SIG-M5 treated with dmso at 0.1 percent for 504 hours (cell line): ENCODE measurements at regions not wholly inside any gene's neighbourhood (a gene's known extent, or its start where the extent isn't known, plus 50 kb on each side); places are given as distances from the start of the nearest gene placed in this dataset.
"Not testable (repeated sequence)": the region's sequence is repeated elsewhere in the genome, so short reads cannot be mapped to it uniquely, and the experiment has no call there.

Source experiments
- DNase-seq: peaks from one replicate; lab custom pipeline; 2025; ENCODE audit not compliant: unreplicated experiment; lab: John Stamatoyannopoulos, UW

- DNase-seq, result peak; percentile 97
Measured at GRCh38 chr1:148318123-148318903, 164.8 kb downstream of the PPIAL4G start.

GRCh38 chr1:148317288-148317985, 165.4 kb upstream of the NBPF11 start:
- DNase-seq, result no peak

DNA sequence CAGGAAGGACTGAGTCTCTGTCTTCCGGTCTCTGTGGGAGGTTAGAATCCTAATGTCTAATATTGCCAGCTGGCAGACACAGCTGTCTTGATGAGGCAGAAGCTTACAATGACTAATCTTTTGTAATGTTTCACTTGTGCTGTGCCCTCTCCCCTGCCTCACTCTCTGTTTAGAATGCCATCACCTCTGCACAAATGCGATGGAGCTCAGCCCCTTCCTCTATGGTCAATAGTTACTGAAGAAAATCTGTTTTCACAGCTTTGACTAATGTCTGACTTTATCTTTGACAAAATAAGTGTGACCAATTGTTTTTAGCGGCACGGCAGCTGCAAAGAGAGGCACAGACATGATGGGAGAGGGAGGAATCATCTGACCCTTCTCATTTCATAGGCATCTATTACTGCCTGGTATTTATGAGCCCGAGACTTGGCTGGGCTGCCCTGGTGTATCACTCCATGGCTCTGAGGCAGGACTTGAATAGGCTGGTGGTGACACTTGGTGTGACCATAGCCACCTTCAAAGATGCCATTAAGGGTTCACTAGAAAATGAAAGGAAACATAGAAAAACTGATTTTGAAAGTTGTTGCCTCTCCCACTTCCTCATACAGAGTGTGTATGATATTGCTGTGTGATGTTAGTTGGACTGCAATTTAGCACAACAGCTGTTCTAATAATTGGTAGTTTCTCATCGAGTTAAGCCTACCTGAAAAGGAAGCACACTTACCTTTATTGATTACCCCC, 163.2 kb upstream of the NBPF11 start:
- DNase-seq, result peak; percentile 26

DNA sequence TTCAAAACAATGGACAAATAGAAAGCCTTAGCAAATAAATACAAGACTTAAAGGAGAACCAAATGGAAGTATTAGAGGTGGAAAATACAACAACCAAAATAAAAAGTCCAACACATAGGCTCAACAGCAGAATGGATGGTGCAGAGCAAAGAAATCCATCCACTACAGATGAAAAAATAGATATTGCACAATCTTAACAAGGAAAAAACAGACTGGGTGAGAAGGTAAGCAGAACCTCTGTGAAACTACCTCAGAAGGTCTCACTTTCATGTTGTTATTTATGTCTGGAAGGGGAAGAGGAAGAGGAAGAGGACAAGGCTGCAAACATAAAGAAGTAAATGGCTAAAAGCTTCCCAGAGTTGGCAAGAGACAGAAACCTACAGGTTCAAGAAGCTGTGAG, 158.7 kb upstream of the NBPF11 start:
- no peak for DNase-seq

DNA sequence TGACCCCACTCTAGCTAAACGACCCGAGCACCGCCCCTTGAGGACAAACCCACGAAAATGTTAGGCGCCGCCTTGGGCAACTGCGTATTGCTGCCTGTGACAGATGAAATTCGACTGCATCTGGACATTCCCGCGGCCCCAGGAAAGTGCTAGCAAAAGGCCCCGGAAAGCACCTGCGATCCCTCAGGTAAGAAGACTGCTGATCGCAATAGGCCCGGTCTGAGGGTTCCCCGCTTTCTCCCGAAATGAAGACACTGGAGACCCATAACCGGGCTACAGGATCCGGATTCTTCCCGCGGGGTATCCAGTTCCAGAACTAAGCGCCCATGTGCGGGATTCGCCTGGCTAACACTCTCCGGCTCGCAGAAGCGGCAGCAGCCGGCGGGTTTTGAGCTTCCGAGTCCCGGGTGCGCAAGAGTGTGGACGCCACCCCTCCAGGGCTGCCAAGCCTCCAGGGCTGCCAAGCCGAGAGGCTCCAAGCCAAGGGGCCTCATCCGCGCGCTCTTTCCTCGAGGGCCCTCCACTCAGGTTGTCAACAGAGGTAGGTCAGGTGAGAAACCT, 157.9 kb upstream of the NBPF11 start:
- DNase-seq, result no peak

GRCh38 chr1:148308832-148309458, 156.9 kb upstream of the NBPF11 start:
- no peak for DNase-seq

DNA sequence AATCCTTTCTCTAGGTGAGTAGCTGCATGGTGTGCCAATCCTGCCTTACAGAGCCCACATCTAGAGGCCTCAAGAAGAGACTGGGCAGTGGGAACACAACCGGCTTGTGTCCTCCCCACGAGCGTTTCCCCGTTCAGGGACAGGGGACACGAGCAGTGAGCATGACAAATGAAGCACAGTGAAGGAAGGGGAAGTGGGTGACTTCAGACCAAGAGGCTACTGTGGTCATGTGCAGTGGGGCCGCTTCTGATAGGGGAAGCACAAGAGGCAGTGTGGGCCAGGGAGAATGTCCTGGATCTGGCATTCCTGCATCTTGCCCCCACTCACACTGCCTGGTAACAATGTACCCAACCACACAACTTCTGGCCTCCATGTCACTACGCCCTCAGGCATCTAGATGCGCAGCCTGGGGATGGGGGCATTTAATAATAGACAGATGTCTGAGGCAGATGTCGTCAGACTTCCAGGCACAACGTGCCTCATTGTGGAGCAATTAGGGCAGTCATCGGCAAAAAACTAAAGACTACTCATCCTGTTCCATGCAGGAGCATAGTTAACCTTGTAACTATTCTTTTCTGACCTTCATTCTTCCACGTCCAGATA, 155.6 kb upstream of the NBPF11 start:
- peak; percentile 30 for DNase-seq

GRCh38 chr1:148304935-148305334, 152.9 kb upstream of the NBPF11 start:
- not testable (repeated sequence) for DNase-seq

DNA sequence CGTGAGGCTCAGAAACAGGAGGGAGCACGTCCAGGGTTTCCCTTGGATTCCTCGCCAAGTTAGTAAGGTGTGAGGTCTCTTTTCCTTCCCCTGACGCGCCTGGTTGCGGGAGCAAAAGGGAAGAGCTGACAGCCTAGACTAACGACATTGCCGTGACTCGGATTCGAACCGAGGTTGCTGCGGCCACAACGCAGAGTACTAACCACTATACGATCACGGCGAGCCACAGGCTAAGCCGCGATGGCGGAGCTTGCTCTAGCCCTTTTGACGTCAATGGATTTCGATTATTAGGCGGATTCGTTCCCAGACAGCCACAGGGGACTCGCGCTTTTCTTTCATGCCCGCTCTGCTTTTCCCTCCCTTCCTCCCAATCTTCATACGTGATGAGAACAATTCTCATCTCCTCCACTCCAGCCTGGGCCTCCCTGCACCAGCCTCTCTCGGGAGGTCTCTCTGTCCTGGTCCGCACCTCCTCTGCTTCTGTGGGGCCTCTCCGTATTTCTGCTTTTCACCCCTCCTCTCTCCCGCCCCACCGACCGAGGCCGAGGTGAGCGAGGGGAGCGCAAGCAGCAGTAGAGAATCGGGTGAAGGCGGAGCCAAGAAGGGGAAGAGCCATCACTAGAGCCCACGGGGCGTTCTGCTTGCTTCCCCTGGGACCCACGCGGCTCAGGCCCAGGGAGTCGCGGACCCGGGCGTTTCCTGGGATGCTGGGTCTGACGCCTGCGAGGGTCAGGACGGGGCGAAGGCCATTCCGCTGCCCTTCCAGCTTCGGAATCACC, 150.7 kb upstream of the NBPF11 start:
- DNase-seq, result not testable (repeated sequence)

DNA sequence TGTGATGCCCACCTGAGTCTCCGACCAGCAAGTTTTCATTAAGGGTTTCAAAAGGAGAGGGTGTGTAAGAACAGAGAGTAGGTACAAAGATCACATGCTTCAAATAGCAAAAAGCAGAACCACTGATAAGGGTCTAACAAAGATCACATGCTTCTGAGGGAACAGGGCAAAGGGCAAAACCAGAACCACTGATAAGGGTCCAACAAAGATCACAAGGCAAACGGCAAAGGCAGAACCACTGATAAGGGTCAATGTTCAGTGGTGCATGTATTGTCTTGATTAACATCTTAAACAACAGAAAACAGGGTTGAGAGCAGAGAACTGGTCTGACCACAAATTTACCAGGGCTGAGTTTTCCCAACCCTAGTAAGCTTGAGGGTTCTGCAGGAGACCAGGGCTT, 145.8 kb upstream of the NBPF11 start:
- DNase-seq, result not testable (repeated sequence)

DNA sequence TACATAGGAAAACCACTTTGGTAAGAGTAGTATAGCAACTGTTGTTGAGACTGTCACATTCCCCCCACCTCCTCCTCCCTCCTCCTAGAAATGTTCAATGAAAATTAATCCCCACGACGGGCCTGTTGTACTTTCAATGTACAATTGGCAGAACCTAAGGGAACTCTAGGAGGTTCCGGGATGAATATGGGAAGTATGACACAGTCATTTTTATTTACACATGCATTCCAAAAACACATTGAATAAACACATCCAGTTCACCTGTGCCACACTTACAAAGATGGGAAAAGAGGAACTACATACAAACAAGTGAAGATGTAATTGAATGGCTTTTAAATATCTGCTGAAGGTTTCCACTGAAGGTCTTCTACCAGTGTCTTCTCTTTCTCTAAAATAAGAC, 144.4 kb upstream of the NBPF11 start:
- DNase-seq, result no peak

- no peak for DNase-seq
Measured at GRCh38 chr1:148294116-148294807, 142.2 kb upstream of the NBPF11 start.

- no peak for DNase-seq
Measured at GRCh38 chr1:148293651-148294050, 141.6 kb upstream of the NBPF11 start.

DNA sequence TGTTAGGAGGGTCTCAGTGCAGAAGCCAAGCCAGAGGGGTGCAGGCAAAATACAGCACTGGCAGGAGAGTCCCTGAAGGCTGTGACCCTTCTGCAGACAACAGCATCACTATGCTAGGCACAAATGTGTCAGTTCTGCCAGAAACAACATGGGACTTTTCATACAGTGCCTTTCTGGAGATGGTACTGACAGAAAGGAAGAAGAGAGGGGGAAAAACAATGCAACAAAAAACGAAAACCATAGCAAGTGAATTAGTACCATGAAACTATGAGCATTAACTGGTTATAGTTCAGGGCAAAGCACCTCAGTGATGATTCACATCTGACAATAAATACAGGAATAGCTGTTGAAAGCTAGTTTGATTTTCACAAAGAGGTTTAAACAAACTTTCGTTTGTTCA, 140.8 kb upstream of the NBPF11 start:
- DNase-seq, result no peak

- DNase-seq, result no peak
Measured at GRCh38 chr1:148290881-148291280, 138.8 kb upstream of the NBPF11 start.

- DNase-seq, result no peak
Measured at GRCh38 chr1:148289647-148290046, 137.6 kb upstream of the NBPF11 start.

DNA sequence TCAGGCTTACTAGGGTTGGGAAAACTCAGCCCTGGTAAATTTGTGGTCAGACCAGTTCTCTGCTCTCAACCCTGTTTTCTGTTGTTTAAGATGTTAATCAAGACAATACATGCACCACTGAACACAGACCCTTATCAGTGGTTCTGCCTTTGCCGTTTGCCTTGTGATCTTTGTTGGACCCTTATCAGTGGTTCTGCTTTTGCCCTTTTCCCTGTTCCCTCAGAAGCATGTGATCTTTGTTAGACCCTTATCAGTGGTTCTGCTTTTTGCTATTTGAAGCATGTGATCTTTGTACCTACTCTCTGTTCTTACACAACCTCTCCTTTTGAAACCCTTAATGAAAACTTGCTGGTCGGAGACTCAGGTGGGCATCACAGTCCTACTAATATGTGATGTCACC, 133.9 kb upstream of the NBPF11 start:
- DNase-seq, result not testable (repeated sequence)

- DNase-seq, result not testable (repeated sequence)
Measured at GRCh38 chr1:148280831-148281572, 128.9 kb upstream of the NBPF11 start.
